ENCODE measurements at regions not wholly inside any gene's neighbourhood (a gene's known extent, or its start where the extent isn't known, plus 50 kb on each side); places are given as distances from the start of the nearest gene placed in this dataset.

DNA sequence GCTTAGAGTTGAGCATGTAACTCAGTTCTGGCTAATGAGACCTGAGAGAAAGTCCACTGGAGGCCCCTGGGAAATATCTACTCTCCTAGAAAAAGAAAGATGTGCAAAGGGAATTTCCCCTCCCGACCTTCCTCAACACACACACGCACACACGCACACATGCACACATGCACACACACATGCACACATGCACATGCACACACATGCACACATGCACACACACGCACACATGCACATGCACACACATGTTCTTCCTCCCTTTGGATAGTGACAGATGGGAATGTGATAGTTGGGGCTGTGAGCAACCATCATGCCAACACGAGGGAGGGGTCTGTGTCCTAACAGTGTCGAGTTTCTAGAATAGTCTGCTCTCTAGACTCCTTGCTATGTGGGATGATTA lies 148.2 kb upstream of the EGFLAM start:
- Histone ChIP-seq H3K27ac (ENCODE audit: low read depth, low read length, poor library complexity, severe bottlenecking) (no peak overlapping the region), H3K4me3 (ENCODE audit: low read depth, low read length, poor library complexity, severe bottlenecking) (no peak overlapping the region), H3K79me2 (ENCODE audit: insufficient read depth, low read depth, low read length) (no peaks in the 10 kb centered on the region), H2AFZ (ENCODE audit: low read length) (no peak overlapping the region), H3K4me2 (ENCODE audit: low read length) (no peak overlapping the region), H3K9me2 (ENCODE audit: insufficient read depth, low read length) (no peaks in the 10 kb centered on the region), H4K20me1 (ENCODE audit: insufficient read depth, low read length) (no peaks in the 10 kb centered on the region), H3K36me3 (ENCODE audit: insufficient read depth, low read length) (no peaks in the 10 kb centered on the region), H3K4me1 (ENCODE audit: insufficient read depth, low read length, poor library complexity, severe bottlenecking) (no peaks in the 10 kb centered on the region), H3K9me3 (ENCODE audit: low read length) (no peaks in the 10 kb centered on the region)
- CTCF ChIA-PET (ENCODE audit: unreplicated experiment), result no interaction called here
- BruUV-seq (replicated peaks), result no TSS peak
- intact Hi-C loops (cut with micrococcal nuclease; ENCODE audit: unreplicated experiment), result no loop called here
- no peak for DNase-seq (ENCODE audit: low spot score)
- POLR2A ChIA-PET, result no interaction called here
- TF ChIP-seq EZH2phosphoT487 (IDR thresholded peaks at IDR 0.05; ENCODE audit: borderline replicate concordance, low read depth, low read length), result no peak
- TF ChIP-seq, protein P1, sequence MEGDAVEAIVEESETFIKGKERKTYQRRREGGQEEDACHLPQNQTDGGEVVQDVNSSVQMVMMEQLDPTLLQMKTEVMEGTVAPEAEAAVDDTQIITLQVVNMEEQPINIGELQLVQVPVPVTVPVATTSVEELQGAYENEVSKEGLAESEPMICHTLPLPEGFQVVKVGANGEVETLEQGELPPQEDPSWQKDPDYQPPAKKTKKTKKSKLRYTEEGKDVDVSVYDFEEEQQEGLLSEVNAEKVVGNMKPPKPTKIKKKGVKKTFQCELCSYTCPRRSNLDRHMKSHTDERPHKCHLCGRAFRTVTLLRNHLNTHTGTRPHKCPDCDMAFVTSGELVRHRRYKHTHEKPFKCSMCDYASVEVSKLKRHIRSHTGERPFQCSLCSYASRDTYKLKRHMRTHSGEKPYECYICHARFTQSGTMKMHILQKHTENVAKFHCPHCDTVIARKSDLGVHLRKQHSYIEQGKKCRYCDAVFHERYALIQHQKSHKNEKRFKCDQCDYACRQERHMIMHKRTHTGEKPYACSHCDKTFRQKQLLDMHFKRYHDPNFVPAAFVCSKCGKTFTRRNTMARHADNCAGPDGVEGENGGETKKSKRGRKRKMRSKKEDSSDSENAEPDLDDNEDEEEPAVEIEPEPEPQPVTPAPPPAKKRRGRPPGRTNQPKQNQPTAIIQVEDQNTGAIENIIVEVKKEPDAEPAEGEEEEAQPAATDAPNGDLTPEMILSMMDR (conservative IDR thresholded peaks at IDR 0.05; ENCODE audit: low read length), result no peak

DNA sequence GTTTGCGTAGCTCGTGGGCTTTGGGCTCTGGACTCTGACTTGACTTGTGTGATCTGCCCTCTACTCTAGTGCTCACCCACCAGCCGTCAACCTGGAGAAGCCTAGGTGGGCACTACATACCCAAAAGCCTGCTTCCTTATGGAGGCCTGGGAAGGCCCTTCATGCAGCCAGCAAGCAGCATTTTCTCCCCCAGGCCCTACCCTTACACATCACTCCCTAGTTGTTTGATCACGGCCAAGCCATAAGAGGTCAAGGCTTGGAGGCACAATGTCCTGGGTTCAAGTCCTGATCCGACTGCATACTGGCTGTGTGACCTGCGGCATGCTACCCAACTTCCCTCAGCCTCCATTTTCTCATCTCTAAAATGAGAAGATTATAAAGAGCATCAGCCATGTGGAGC lies 151.3 kb upstream of the EGFLAM start:
- DNase-seq (ENCODE audit: low spot score), result no peak
- H3K4me2 ChIP-seq (ENCODE audit: low read length), result no peak overlapping the region
- H3K27ac ChIP-seq (ENCODE audit: low read depth, low read length, poor library complexity, severe bottlenecking), result no peak overlapping the region
- no peak overlapping the region for H2AFZ ChIP-seq (ENCODE audit: low read length)
- POLR2A ChIA-PET, result interaction anchor here (0.6 to 0.7 kb wide), 2 partner anchors 24 to 644 kb away, joined by 3 read pairs; no protein-coding TSS in a partner anchor
- H3K36me3 ChIP-seq (ENCODE audit: insufficient read depth, low read length), result no peaks in the 10 kb centered on the region
- CTCF ChIA-PET (ENCODE audit: unreplicated experiment), result no interaction called here
- no peaks in the 10 kb centered on the region for H3K79me2 ChIP-seq (ENCODE audit: insufficient read depth, low read depth, low read length)
- TF ChIP-seq EZH2phosphoT487 (IDR thresholded peaks at IDR 0.05; ENCODE audit: borderline replicate concordance, low read depth, low read length), result no peak
- TF ChIP-seq, protein P1 (conservative IDR thresholded peaks at IDR 0.05; ENCODE audit: low read length), result no peak
- no peak overlapping the region for H3K4me3 ChIP-seq (ENCODE audit: low read depth, low read length, poor library complexity, severe bottlenecking)
- H3K9me3 ChIP-seq (ENCODE audit: low read length), result no peaks in the 10 kb centered on the region
- no peaks in the 10 kb centered on the region for H4K20me1 ChIP-seq (ENCODE audit: insufficient read depth, low read length)
- intact Hi-C loops (cut with micrococcal nuclease; ENCODE audit: unreplicated experiment), result no loop called here
- no TSS peak for BruUV-seq (replicated peaks)
- no peaks in the 10 kb centered on the region for H3K9me2 ChIP-seq (ENCODE audit: insufficient read depth, low read length)
- H3K4me1 ChIP-seq (ENCODE audit: insufficient read depth, low read length, poor library complexity, severe bottlenecking), result no peaks in the 10 kb centered on the region

DNA sequence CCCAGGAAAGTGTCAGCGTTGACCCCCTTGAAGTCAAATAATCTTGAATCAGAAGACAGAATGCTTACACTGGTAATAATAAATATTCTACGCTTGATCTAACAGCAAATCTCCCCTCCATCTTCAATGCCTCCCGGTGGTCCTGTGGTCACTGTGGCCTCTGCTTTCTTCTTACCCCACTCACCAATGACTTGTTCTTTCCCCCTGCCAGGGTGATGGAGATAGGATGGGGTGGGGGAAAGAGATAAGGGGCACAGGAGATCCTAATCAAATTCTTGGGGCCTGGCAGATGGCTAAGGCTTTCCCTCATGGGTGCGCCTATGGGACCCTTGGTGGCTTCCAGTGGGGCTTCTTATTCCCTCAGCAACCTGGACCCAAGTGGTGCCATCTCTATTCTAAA lies 152.6 kb upstream of the EGFLAM start:
- H3K4me2 ChIP-seq (ENCODE audit: low read length), result no peak overlapping the region
- H3K79me2 ChIP-seq (ENCODE audit: insufficient read depth, low read depth, low read length), result no peaks in the 10 kb centered on the region
- H4K20me1 ChIP-seq (ENCODE audit: insufficient read depth, low read length), result no peaks in the 10 kb centered on the region
- POLR2A ChIA-PET, result no interaction called here
- no peaks in the 10 kb centered on the region for H3K4me1 ChIP-seq (ENCODE audit: insufficient read depth, low read length, poor library complexity, severe bottlenecking)
- DNase-seq (ENCODE audit: low spot score), result no peak
- BruUV-seq (replicated peaks), result no TSS peak
- H3K9me2 ChIP-seq (ENCODE audit: insufficient read depth, low read length), result no peaks in the 10 kb centered on the region
- CTCF ChIA-PET (ENCODE audit: unreplicated experiment), result no interaction called here
- no peak overlapping the region for H3K4me3 ChIP-seq (ENCODE audit: low read depth, low read length, poor library complexity, severe bottlenecking)
- no peak overlapping the region for H2AFZ ChIP-seq (ENCODE audit: low read length)
- no peak for TF ChIP-seq EZH2phosphoT487 (IDR thresholded peaks at IDR 0.05; ENCODE audit: borderline replicate concordance, low read depth, low read length)
- TF ChIP-seq, protein P1 (conservative IDR thresholded peaks at IDR 0.05; ENCODE audit: low read length), result no peak
- intact Hi-C loops (cut with micrococcal nuclease; ENCODE audit: unreplicated experiment), result no loop called here
- no peaks in the 10 kb centered on the region for H3K9me3 ChIP-seq (ENCODE audit: low read length)
- no peaks in the 10 kb centered on the region for H3K36me3 ChIP-seq (ENCODE audit: insufficient read depth, low read length)
- H3K27ac ChIP-seq (ENCODE audit: low read depth, low read length, poor library complexity, severe bottlenecking), result no peak overlapping the region

Data from OCI-LY7 (cell line).